IMR-90 (cell line): ENCODE measurements at regions not wholly inside any gene's neighbourhood (a gene's known extent, or its start where the extent isn't known, plus 50 kb on each side); places are given as distances from the start of the nearest gene placed in this dataset.

Source experiments
- CHD1 ChIP-seq: IDR thresholded peaks from 2 replicates; pipeline ENCODE4 v1.6.1; 2012; ENCODE audit warnings: low read depth, low read length, improper control_type of control experiment
- MAZ ChIP-seq: IDR thresholded peaks from 2 replicates; pipeline ENCODE4 v1.6.1; 2012; ENCODE audit warnings: low read depth, mild to moderate bottlenecking, low read length, improper control_type of control experiment, moderate library complexity, borderline replicate concordance
- MXI1 ChIP-seq: IDR thresholded peaks from 2 replicates; pipeline ENCODE4 v1.6.1; 2012; ENCODE audit warnings: low read depth, mild to moderate bottlenecking, low read length, moderate library complexity, borderline replicate concordance
- POLR2A ChIP-seq: IDR thresholded peaks from 2 replicates; pipeline ENCODE4 v1.6.1; 2012; ENCODE audit warnings: mild to moderate bottlenecking, low read depth, low read length
- RAD21 ChIP-seq: IDR thresholded peaks from 2 replicates; pipeline ENCODE4 v1.6.1; 2012; ENCODE audit warnings: low read length, improper control_type of control experiment
- RFX5 ChIP-seq: IDR thresholded peaks from 2 replicates; pipeline ENCODE4 v1.8.0; 2012; ENCODE audit warnings: low read depth, mild to moderate bottlenecking, low read length, moderate library complexity
- TF ChIP-seq, protein P1 (sequence below): conservative IDR thresholded peaks from 2 replicates; pipeline ENCODE4 v1.5.1; 2012; ENCODE audit warnings: mild to moderate bottlenecking, low read depth, low read length, improper control_type of control experiment
- TF ChIP-seq, protein P2 (sequence below): fragments of 150-350 bp; IDR thresholded peaks from 2 replicates; pipeline ENCODE4 v1.6.1; 2017; ENCODE audit warnings: mild to moderate bottlenecking, antibody characterized with exemption, low read length, low read depth

DNA sequence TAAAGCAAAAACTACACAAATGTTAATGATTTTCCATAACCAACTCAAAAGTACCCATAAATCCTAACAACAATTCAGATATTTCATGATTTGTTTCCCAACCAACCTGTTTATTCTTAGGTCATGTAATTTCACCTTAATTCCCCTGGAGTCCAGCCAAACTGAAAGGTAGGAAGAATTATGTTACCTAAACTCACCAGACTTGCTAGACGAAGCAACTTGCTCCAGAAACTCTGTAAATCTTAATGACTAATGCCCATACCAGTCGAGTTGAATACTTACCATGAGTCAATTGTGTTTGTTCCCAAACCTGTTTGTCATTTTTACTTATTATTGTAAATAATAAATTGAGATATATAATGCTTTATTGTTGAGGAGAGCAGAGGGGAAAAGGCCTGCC is 1030.0 kb downstream of the TBL1XR1 start:
- TF ChIP-seq, protein P1, sequence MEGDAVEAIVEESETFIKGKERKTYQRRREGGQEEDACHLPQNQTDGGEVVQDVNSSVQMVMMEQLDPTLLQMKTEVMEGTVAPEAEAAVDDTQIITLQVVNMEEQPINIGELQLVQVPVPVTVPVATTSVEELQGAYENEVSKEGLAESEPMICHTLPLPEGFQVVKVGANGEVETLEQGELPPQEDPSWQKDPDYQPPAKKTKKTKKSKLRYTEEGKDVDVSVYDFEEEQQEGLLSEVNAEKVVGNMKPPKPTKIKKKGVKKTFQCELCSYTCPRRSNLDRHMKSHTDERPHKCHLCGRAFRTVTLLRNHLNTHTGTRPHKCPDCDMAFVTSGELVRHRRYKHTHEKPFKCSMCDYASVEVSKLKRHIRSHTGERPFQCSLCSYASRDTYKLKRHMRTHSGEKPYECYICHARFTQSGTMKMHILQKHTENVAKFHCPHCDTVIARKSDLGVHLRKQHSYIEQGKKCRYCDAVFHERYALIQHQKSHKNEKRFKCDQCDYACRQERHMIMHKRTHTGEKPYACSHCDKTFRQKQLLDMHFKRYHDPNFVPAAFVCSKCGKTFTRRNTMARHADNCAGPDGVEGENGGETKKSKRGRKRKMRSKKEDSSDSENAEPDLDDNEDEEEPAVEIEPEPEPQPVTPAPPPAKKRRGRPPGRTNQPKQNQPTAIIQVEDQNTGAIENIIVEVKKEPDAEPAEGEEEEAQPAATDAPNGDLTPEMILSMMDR = no peak
- TF ChIP-seq POLR2A = no peak
- no peak for TF ChIP-seq MXI1
- no peak for TF ChIP-seq MAZ
- no peak for TF ChIP-seq RAD21
- TF ChIP-seq, protein P2, sequence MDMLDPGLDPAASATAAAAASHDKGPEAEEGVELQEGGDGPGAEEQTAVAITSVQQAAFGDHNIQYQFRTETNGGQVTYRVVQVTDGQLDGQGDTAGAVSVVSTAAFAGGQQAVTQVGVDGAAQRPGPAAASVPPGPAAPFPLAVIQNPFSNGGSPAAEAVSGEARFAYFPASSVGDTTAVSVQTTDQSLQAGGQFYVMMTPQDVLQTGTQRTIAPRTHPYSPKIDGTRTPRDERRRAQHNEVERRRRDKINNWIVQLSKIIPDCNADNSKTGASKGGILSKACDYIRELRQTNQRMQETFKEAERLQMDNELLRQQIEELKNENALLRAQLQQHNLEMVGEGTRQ = no peak
- TF ChIP-seq RFX5 = no peak
- TF ChIP-seq CHD1 = no peak
